ENCODE measurements at regions not wholly inside any gene's neighbourhood (a gene's known extent, or its start where the extent isn't known, plus 50 kb on each side); places are given as distances from the start of the nearest gene placed in this dataset.
"Not testable (repeated sequence)": the region's sequence is repeated elsewhere in the genome, so short reads cannot be mapped to it uniquely, and the experiment has no call there.

- DNase-seq: no peak
These were observed 268.5 kb upstream of the NPSR1 start for GRCh38 chr7:34389332-34390078.

GRCh38 chr7:34390103-34390502, 267.9 kb upstream of the NPSR1 start:
- no peak for DNase-seq

- no peak for DNase-seq
These were observed 265.0 kb upstream of the NPSR1 start for GRCh38 chr7:34392972-34393371.

GRCh38 chr7:34396437-34397064, 261.5 kb upstream of the NPSR1 start:
- DNase-seq: no peak

- DNase-seq: peak in 1 of 58 donors; percentile 3
These were observed 256.2 kb upstream of the NPSR1 start for GRCh38 chr7:34401776-34402175.

- DNase-seq: no peak
These were observed 251.0 kb upstream of the NPSR1 start for GRCh38 chr7:34406848-34407530.

- DNase-seq: no peak
These were observed 250.4 kb upstream of the NPSR1 start for GRCh38 chr7:34407586-34407985.

- no peak for DNase-seq
These were observed 240.2 kb upstream of the NPSR1 start for GRCh38 chr7:34417781-34418180.

- DNase-seq: no peak
These were observed 236.5 kb upstream of the NPSR1 start for GRCh38 chr7:34421526-34421925.

GRCh38 chr7:34425194-34425593, 232.8 kb upstream of the NPSR1 start:
- no peak for DNase-seq

GRCh38 chr7:34425631-34426384, 232.2 kb upstream of the NPSR1 start:
- DNase-seq: no peak

GRCh38 chr7:34430456-34430855, 227.6 kb upstream of the NPSR1 start:
- DNase-seq: peak in 1 of 58 donors; percentile 1

- no peak for DNase-seq
These were observed 219.6 kb upstream of the NPSR1 start for GRCh38 chr7:34438436-34438835.

- no peak for DNase-seq
These were observed 212.4 kb upstream of the NPSR1 start for GRCh38 chr7:34445653-34446052.

- not testable (repeated sequence) for DNase-seq
These were observed 209.5 kb upstream of the NPSR1 start for GRCh38 chr7:34448531-34448930.

GRCh38 chr7:34449765-34450164, 208.3 kb upstream of the NPSR1 start:
- no peak for DNase-seq

GRCh38 chr7:34451183-34451582, 206.8 kb upstream of the NPSR1 start:
- DNase-seq: no peak

GRCh38 chr7:34451923-34452322, 206.1 kb upstream of the NPSR1 start:
- DNase-seq: no peak

- no peak for DNase-seq
These were observed 205.7 kb upstream of the NPSR1 start for GRCh38 chr7:34452363-34452762.

GRCh38 chr7:34453150-34453549, 204.9 kb upstream of the NPSR1 start:
- DNase-seq: no peak

GRCh38 chr7:34454381-34454780, 203.6 kb upstream of the NPSR1 start:
- no peak for DNase-seq

GRCh38 chr7:34457329-34457728, 200.7 kb upstream of the NPSR1 start:
- DNase-seq: no peak
